ENCODE measurements at regions not wholly inside any gene's neighbourhood (a gene's known extent, or its start where the extent isn't known, plus 50 kb on each side); places are given as distances from the start of the nearest gene placed in this dataset.

GRCh38 chr4:149116806-149117205 is 674.6 kb upstream of the NR3C2 start:
- Histone ChIP-seq H3K36me3 (ENCODE audit: insufficient read depth, low read length) (no peaks in the 10 kb centered on the region), H3K27me3 (ENCODE audit: control insufficient read depth in 1 of 2, insufficient read depth in 2 of 2, low read length in 2 of 2) (no peaks in the 10 kb centered on the region), H3K4me3 (ENCODE audit: low read depth in 1 of 2, low read length in 2 of 2) (no peak overlapping the region)

GRCh38 chr4:149113804-149114430 is 671.7 kb upstream of the NR3C2 start:
- H3K4me3 ChIP-seq (ENCODE audit: low read depth in 1 of 2, low read length in 2 of 2) = no peak overlapping the region

More at GRCh38 chr4:149116806-149117205, 674.6 kb upstream of the NR3C2 start:
- no peak overlapping the region for H3K27ac ChIP-seq (ENCODE audit: low read depth, low read length)
- H3K9ac ChIP-seq (ENCODE audit: low read length) = no peak overlapping the region
- no peaks in the 10 kb centered on the region for H3K4me1 ChIP-seq (ENCODE audit: insufficient read depth, low read length)
- H3K9me3 ChIP-seq (ENCODE audit: low read length) = no peaks in the 10 kb centered on the region

GRCh38 chr4:149112109-149112508 is 669.9 kb upstream of the NR3C2 start:
- H3K36me3 ChIP-seq (ENCODE audit: insufficient read depth, low read length) = no peaks in the 10 kb centered on the region
- H3K27ac ChIP-seq (ENCODE audit: low read depth, low read length) = no peak overlapping the region
- no peak overlapping the region for H3K9ac ChIP-seq (ENCODE audit: low read length)
- H3K27me3 ChIP-seq (ENCODE audit: control insufficient read depth in 1 of 2, insufficient read depth in 2 of 2, low read length in 2 of 2) = no peaks in the 10 kb centered on the region
- no peak overlapping the region for H3K4me3 ChIP-seq (ENCODE audit: low read depth in 1 of 2, low read length in 2 of 2)
- H3K9me3 ChIP-seq (ENCODE audit: low read length) = no peaks in the 10 kb centered on the region
- H3K4me1 ChIP-seq (ENCODE audit: insufficient read depth, low read length) = no peaks in the 10 kb centered on the region

More at GRCh38 chr4:149113804-149114430, 671.7 kb upstream of the NR3C2 start:
- no peaks in the 10 kb centered on the region for H3K36me3 ChIP-seq (ENCODE audit: insufficient read depth, low read length)
- H3K9me3 ChIP-seq (ENCODE audit: low read length) = no peaks in the 10 kb centered on the region
- no peaks in the 10 kb centered on the region for H3K4me1 ChIP-seq (ENCODE audit: insufficient read depth, low read length)
- H3K27ac ChIP-seq (ENCODE audit: low read depth, low read length) = no peak overlapping the region
- H3K9ac ChIP-seq (ENCODE audit: low read length) = no peak overlapping the region
- H3K27me3 ChIP-seq (ENCODE audit: control insufficient read depth in 1 of 2, insufficient read depth in 2 of 2, low read length in 2 of 2) = no peaks in the 10 kb centered on the region

- no peaks in the 10 kb centered on the region for H3K27me3 ChIP-seq (ENCODE audit: control insufficient read depth in 1 of 2, insufficient read depth in 2 of 2, low read length in 2 of 2)
- H3K36me3 ChIP-seq (ENCODE audit: insufficient read depth, low read length) = no peaks in the 10 kb centered on the region
- no peaks in the 10 kb centered on the region for H3K4me1 ChIP-seq (ENCODE audit: insufficient read depth, low read length)
- H3K9ac ChIP-seq (ENCODE audit: low read length) = no peak overlapping the region
- no peak overlapping the region for H3K27ac ChIP-seq (ENCODE audit: low read depth, low read length)
- H3K4me3 ChIP-seq (ENCODE audit: low read depth in 1 of 2, low read length in 2 of 2) = no peak overlapping the region
- H3K9me3 ChIP-seq (ENCODE audit: low read length) = no peaks in the 10 kb centered on the region
These were observed 668.3 kb upstream of the NR3C2 start for GRCh38 chr4:149110481-149110880.

GRCh38 chr4:149108626-149109025 is 666.4 kb upstream of the NR3C2 start:
- Histone ChIP-seq H3K27ac (ENCODE audit: low read depth, low read length) (no peak overlapping the region), H3K9ac (ENCODE audit: low read length) (no peak overlapping the region), H3K36me3 (ENCODE audit: insufficient read depth, low read length) (no peaks in the 10 kb centered on the region), H3K4me1 (ENCODE audit: insufficient read depth, low read length) (no peaks in the 10 kb centered on the region), H3K9me3 (ENCODE audit: low read length) (no peaks in the 10 kb centered on the region), H3K4me3 (ENCODE audit: low read depth in 1 of 2, low read length in 2 of 2) (no peak overlapping the region), H3K27me3 (ENCODE audit: control insufficient read depth in 1 of 2, insufficient read depth in 2 of 2, low read length in 2 of 2) (no peaks in the 10 kb centered on the region)

- Histone ChIP-seq H3K27ac (ENCODE audit: low read depth, low read length) (no peak overlapping the region), H3K36me3 (ENCODE audit: insufficient read depth, low read length) (no peaks in the 10 kb centered on the region)
These were observed 660.6 kb upstream of the NR3C2 start for GRCh38 chr4:149102765-149103164.

GRCh38 chr4:149101649-149102048 is 659.4 kb upstream of the NR3C2 start:
- H3K9me3 ChIP-seq (ENCODE audit: low read length) = no peaks in the 10 kb centered on the region
- H3K27me3 ChIP-seq (ENCODE audit: control insufficient read depth in 1 of 2, insufficient read depth in 2 of 2, low read length in 2 of 2) = no peaks in the 10 kb centered on the region
- H3K4me3 ChIP-seq (ENCODE audit: low read depth in 1 of 2, low read length in 2 of 2) = no peak overlapping the region
- no peak overlapping the region for H3K9ac ChIP-seq (ENCODE audit: low read length)
- H3K27ac ChIP-seq (ENCODE audit: low read depth, low read length) = no peak overlapping the region
- no peaks in the 10 kb centered on the region for H3K36me3 ChIP-seq (ENCODE audit: insufficient read depth, low read length)
- no peaks in the 10 kb centered on the region for H3K4me1 ChIP-seq (ENCODE audit: insufficient read depth, low read length)

More at GRCh38 chr4:149102765-149103164, 660.6 kb upstream of the NR3C2 start:
- Histone ChIP-seq H3K9me3 (ENCODE audit: low read length) (no peaks in the 10 kb centered on the region), H3K4me3 (ENCODE audit: low read depth in 1 of 2, low read length in 2 of 2) (no peak overlapping the region), H3K4me1 (ENCODE audit: insufficient read depth, low read length) (no peaks in the 10 kb centered on the region), H3K9ac (ENCODE audit: low read length) (no peak overlapping the region), H3K27me3 (ENCODE audit: control insufficient read depth in 1 of 2, insufficient read depth in 2 of 2, low read length in 2 of 2) (no peaks in the 10 kb centered on the region)

- no peaks in the 10 kb centered on the region for H3K27me3 ChIP-seq (ENCODE audit: control insufficient read depth in 1 of 2, insufficient read depth in 2 of 2, low read length in 2 of 2)
- H3K4me3 ChIP-seq (ENCODE audit: low read depth in 1 of 2, low read length in 2 of 2) = no peak overlapping the region
These were observed 653.6 kb upstream of the NR3C2 start for GRCh38 chr4:149095811-149096210.

GRCh38 chr4:149095001-149095400 is 652.8 kb upstream of the NR3C2 start:
- H3K9me3 ChIP-seq (ENCODE audit: low read length) = no peaks in the 10 kb centered on the region

More at GRCh38 chr4:149095811-149096210, 653.6 kb upstream of the NR3C2 start:
- no peaks in the 10 kb centered on the region for H3K4me1 ChIP-seq (ENCODE audit: insufficient read depth, low read length)
- H3K9ac ChIP-seq (ENCODE audit: low read length) = no peak overlapping the region
- no peak overlapping the region for H3K27ac ChIP-seq (ENCODE audit: low read depth, low read length)
- H3K36me3 ChIP-seq (ENCODE audit: insufficient read depth, low read length) = no peaks in the 10 kb centered on the region
- H3K9me3 ChIP-seq (ENCODE audit: low read length) = no peaks in the 10 kb centered on the region

GRCh38 chr4:149084144-149084543 is 641.9 kb upstream of the NR3C2 start:
- Histone ChIP-seq H3K27ac (ENCODE audit: low read depth, low read length) (no peak overlapping the region), H3K4me3 (ENCODE audit: low read depth in 1 of 2, low read length in 2 of 2) (no peak overlapping the region), H3K27me3 (ENCODE audit: control insufficient read depth in 1 of 2, insufficient read depth in 2 of 2, low read length in 2 of 2) (no peaks in the 10 kb centered on the region), H3K9me3 (ENCODE audit: low read length) (no peaks in the 10 kb centered on the region), H3K4me1 (ENCODE audit: insufficient read depth, low read length) (no peaks in the 10 kb centered on the region), H3K36me3 (ENCODE audit: insufficient read depth, low read length) (no peaks in the 10 kb centered on the region), H3K9ac (ENCODE audit: low read length) (no peak overlapping the region)

More at GRCh38 chr4:149095001-149095400, 652.8 kb upstream of the NR3C2 start:
- H3K4me3 ChIP-seq (ENCODE audit: low read depth in 1 of 2, low read length in 2 of 2) = no peak overlapping the region
- no peaks in the 10 kb centered on the region for H3K27me3 ChIP-seq (ENCODE audit: control insufficient read depth in 1 of 2, insufficient read depth in 2 of 2, low read length in 2 of 2)
- no peaks in the 10 kb centered on the region for H3K4me1 ChIP-seq (ENCODE audit: insufficient read depth, low read length)
- H3K27ac ChIP-seq (ENCODE audit: low read depth, low read length) = no peak overlapping the region
- no peak overlapping the region for H3K9ac ChIP-seq (ENCODE audit: low read length)
- H3K36me3 ChIP-seq (ENCODE audit: insufficient read depth, low read length) = no peaks in the 10 kb centered on the region

- Histone ChIP-seq H3K27ac (ENCODE audit: low read depth, low read length) (no peak overlapping the region), H3K4me1 (ENCODE audit: insufficient read depth, low read length) (no peaks in the 10 kb centered on the region), H3K36me3 (ENCODE audit: insufficient read depth, low read length) (no peaks in the 10 kb centered on the region), H3K4me3 (ENCODE audit: low read depth in 1 of 2, low read length in 2 of 2) (no peak overlapping the region), H3K9ac (ENCODE audit: low read length) (no peak overlapping the region), H3K9me3 (ENCODE audit: low read length) (no peaks in the 10 kb centered on the region), H3K27me3 (ENCODE audit: control insufficient read depth in 1 of 2, insufficient read depth in 2 of 2, low read length in 2 of 2) (no peaks in the 10 kb centered on the region)
These were observed 635.0 kb upstream of the NR3C2 start for GRCh38 chr4:149077181-149077580.

- no peak overlapping the region for H3K4me3 ChIP-seq (ENCODE audit: low read depth in 1 of 2, low read length in 2 of 2)
- H3K9ac ChIP-seq (ENCODE audit: low read length) = no peak overlapping the region
- H3K9me3 ChIP-seq (ENCODE audit: low read length) = no peaks in the 10 kb centered on the region
- no peaks in the 10 kb centered on the region for H3K4me1 ChIP-seq (ENCODE audit: insufficient read depth, low read length)
- no peak overlapping the region for H3K27ac ChIP-seq (ENCODE audit: low read depth, low read length)
- H3K27me3 ChIP-seq (ENCODE audit: control insufficient read depth in 1 of 2, insufficient read depth in 2 of 2, low read length in 2 of 2) = no peaks in the 10 kb centered on the region
- no peaks in the 10 kb centered on the region for H3K36me3 ChIP-seq (ENCODE audit: insufficient read depth, low read length)
These were observed 634.2 kb upstream of the NR3C2 start for GRCh38 chr4:149076401-149076800.

Measured in muscle layer of colon (tissue), 2 donors.